Activated CD8-positive, alpha-beta T cell treated with anti-CD3 and anti-CD28 coated beads, Interleukin-2, amount 10 ng/mL, durations not matched to agents 7 days and 5 days (primary cell): ENCODE measurements at regions not wholly inside any gene's neighbourhood (a gene's known extent, or its start where the extent isn't known, plus 50 kb on each side); places are given as distances from the start of the nearest gene placed in this dataset.

ENCODE experiments used
- ATAC-seq: fragments of 150-1000 bp; cut with Tn5 transposase; one replicate; pipeline ENCODE4 v1.10.0; 2021; ENCODE audit warnings: moderate library complexity
- CTCF ChIA-PET: fragments of 350-600 bp; sonication (Branson Sonifier 250); formaldehyde crosslinking; loops from one replicate; lab custom pipeline; 2021; ENCODE audit warnings: antibody characterized with exemption; lab: Charles Lee
- POLR2A ChIA-PET: fragments of 350-600 bp; sonication (Branson Sonifier 250); formaldehyde crosslinking; loops from one replicate; lab custom pipeline; 2021; ENCODE audit warnings: antibody characterized with exemption; lab: Charles Lee
- DNase-seq: peaks from one replicate; pipeline ENCODE4 v3.0.0-alpha.2; 2020
- H3K27ac Mint-ChIP-seq: one replicate; pipeline ENCODE4 v1.8.0; 2021; ENCODE audit warnings: mild to moderate bottlenecking, mixed read lengths
- H3K27me3 Mint-ChIP-seq: one replicate; pipeline ENCODE4 v1.8.0; 2021; ENCODE audit warnings: low read depth, mixed read lengths
- H3K36me3 Mint-ChIP-seq: one replicate; pipeline ENCODE4 v1.8.0; 2021; ENCODE audit warnings: low read depth, mixed read lengths
- H3K4me1 Mint-ChIP-seq: one replicate; pipeline ENCODE4 v1.8.0; 2021; ENCODE audit warnings: low read depth, mixed read lengths
- H3K4me3 Mint-ChIP-seq: one replicate; pipeline ENCODE4 v1.8.0; 2021; ENCODE audit warnings: mild to moderate bottlenecking, mixed read lengths
- H3K9me3 Mint-ChIP-seq: one replicate; pipeline ENCODE4 v1.8.0; 2022; ENCODE audit warnings: mixed read lengths; ENCODE audit not compliant: insufficient read depth

DNA sequence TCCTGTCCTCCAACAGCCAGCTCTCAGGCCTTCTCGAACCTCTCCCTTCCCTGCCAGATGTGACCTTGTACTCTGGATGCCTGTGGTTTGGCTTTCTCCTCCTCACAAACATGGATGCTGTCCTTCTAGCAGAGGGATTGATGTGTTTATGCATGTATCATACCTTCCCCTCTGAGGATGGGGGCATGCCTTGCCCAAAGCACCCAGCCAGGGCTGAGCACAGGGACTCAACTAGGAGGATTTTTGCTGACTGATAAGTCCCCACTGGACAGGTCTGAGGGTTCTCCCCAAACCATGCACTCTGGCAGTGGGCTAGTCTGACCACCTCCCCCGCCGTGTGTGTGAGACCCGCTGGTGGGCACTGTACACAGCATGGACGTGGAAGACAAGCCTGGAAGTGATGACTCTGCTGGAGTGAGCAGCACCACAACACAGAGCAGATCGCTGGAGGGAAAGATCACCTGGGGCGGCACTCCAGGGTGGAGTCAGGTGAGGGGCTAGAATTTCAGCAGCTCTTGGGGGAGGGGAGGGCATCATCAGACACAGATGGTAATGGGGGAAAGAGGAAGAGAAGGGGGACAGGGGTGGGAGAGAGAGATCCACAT, 360.3 kb upstream of the ZNF507 start:
- no peaks in the 10 kb centered on the region for H3K9me3 Mint-ChIP-seq
- H3K4me1 Mint-ChIP-seq, result no peaks in the 10 kb centered on the region
- ChIA-PET CTCF (no interaction called here), POLR2A (no interaction called here)
- no peak overlapping the region for H3K27ac Mint-ChIP-seq
- ATAC-seq (no peak), DNase-seq (no peak)
- no peak overlapping the region for H3K4me3 Mint-ChIP-seq
- no peaks in the 10 kb centered on the region for H3K27me3 Mint-ChIP-seq
- no peaks in the 10 kb centered on the region for H3K36me3 Mint-ChIP-seq

- no peak overlapping the region for H3K27ac Mint-ChIP-seq
- H3K4me1 Mint-ChIP-seq, result no peaks in the 10 kb centered on the region
- H3K4me3 Mint-ChIP-seq, result no peak overlapping the region
- H3K36me3 Mint-ChIP-seq, result no peaks in the 10 kb centered on the region
- H3K9me3 Mint-ChIP-seq, result no peaks in the 10 kb centered on the region
- H3K27me3 Mint-ChIP-seq, result no peaks in the 10 kb centered on the region
- ChIA-PET POLR2A (no interaction called here), CTCF (no interaction called here)
- DNase-seq, result no peak
- no peak for ATAC-seq
Observed at GRCh38 chr19:31986951-31987350, 358.5 kb upstream of the ZNF507 start.

- Mint-ChIP-seq H3K4me1 (no peaks in the 10 kb centered on the region), H3K36me3 (no peaks in the 10 kb centered on the region), H3K4me3 (no peak overlapping the region), H3K27me3 (no peaks in the 10 kb centered on the region), H3K9me3 (no peaks in the 10 kb centered on the region), H3K27ac (no peak overlapping the region)
- DNase-seq (no peak), ATAC-seq (no peak)
- ChIA-PET POLR2A (no interaction called here), CTCF (no interaction called here)
Observed at GRCh38 chr19:31988256-31988655, 357.2 kb upstream of the ZNF507 start.

- no peaks in the 10 kb centered on the region for H3K4me1 Mint-ChIP-seq
- DNase-seq (no peak), ATAC-seq (no peak)
- H3K36me3 Mint-ChIP-seq, result no peaks in the 10 kb centered on the region
- no peak overlapping the region for H3K4me3 Mint-ChIP-seq
- ChIA-PET POLR2A (no interaction called here), CTCF (no interaction called here)
- H3K27me3 Mint-ChIP-seq, result no peaks in the 10 kb centered on the region
- H3K9me3 Mint-ChIP-seq, result no peaks in the 10 kb centered on the region
- no peak overlapping the region for H3K27ac Mint-ChIP-seq
Observed at GRCh38 chr19:31991984-31992655, 353.3 kb upstream of the ZNF507 start.

DNA sequence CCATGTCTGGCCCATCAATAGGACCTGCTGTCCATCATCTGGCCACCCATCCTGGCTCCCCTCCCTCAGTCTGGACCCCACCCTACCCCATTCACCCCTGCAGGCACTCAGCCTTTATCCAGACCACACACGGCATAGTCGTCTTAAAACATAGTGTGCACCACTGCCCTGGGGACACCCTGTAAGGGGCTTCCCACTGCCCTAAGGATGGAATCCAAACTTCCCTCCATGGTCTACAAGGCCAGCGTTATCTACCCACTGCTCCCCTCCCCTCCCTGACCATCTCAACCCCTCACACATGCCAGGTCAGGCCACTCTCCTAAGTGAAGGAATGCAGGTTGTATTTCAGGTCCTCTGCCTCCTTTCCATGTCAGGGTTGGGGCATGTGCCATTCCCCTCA, 352.7 kb upstream of the ZNF507 start:
- no peaks in the 10 kb centered on the region for H3K4me1 Mint-ChIP-seq
- no peak overlapping the region for H3K27ac Mint-ChIP-seq
- H3K4me3 Mint-ChIP-seq, result no peak overlapping the region
- POLR2A ChIA-PET, result no interaction called here
- no peaks in the 10 kb centered on the region for H3K27me3 Mint-ChIP-seq
- DNase-seq (no peak), ATAC-seq (no peak)
- CTCF ChIA-PET, result no interaction called here
- H3K36me3 Mint-ChIP-seq, result no peaks in the 10 kb centered on the region
- H3K9me3 Mint-ChIP-seq, result no peaks in the 10 kb centered on the region

- DNase-seq, result no peak
- POLR2A ChIA-PET, result no interaction called here
- H3K27ac Mint-ChIP-seq, result no peak overlapping the region
- H3K36me3 Mint-ChIP-seq, result no peaks in the 10 kb centered on the region
- CTCF ChIA-PET, result no interaction called here
- no peaks in the 10 kb centered on the region for H3K9me3 Mint-ChIP-seq
- no peaks in the 10 kb centered on the region for H3K27me3 Mint-ChIP-seq
- H3K4me1 Mint-ChIP-seq, result no peaks in the 10 kb centered on the region
- no peak overlapping the region for H3K4me3 Mint-ChIP-seq
- no peak for ATAC-seq
Observed at GRCh38 chr19:31995546-31995945, 349.9 kb upstream of the ZNF507 start.

GRCh38 chr19:32010071-32010470, 335.3 kb upstream of the ZNF507 start:
- POLR2A ChIA-PET, result interaction anchor here (0.7 kb wide), 1 partner anchor 70 kb away, joined by 3 read pairs; no protein-coding TSS in a partner anchor
- no peak overlapping the region for H3K4me3 Mint-ChIP-seq
- H3K4me1 Mint-ChIP-seq, result no peaks in the 10 kb centered on the region
- ATAC-seq, result no peak
- no peaks in the 10 kb centered on the region for H3K36me3 Mint-ChIP-seq
- no peak overlapping the region for H3K27ac Mint-ChIP-seq
- CTCF ChIA-PET, result no interaction called here
- H3K9me3 Mint-ChIP-seq, result no peaks in the 10 kb centered on the region
- no peak for DNase-seq
- no peaks in the 10 kb centered on the region for H3K27me3 Mint-ChIP-seq

DNA sequence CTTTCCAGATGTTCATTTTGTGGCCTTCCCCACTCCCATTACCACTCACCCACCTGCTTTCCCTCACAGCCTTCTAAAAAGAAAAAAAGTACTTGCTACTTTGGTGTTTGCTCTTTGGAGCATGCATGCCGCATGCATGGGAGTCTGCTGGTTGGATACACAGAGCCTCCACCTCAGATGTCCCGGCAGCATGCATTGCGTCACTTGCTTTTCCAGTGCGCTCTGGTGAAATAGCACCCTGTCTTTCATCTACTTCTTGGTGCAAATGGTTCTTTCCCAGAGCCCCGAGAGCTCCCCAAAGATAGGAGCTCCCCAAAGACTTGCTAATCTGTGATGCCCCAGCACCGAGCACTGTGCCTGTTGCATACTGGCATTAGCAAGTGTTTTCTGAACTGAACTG, 333.2 kb upstream of the ZNF507 start:
- Mint-ChIP-seq H3K27ac (no peak overlapping the region), H3K36me3 (no peaks in the 10 kb centered on the region), H3K4me3 (no peak overlapping the region), H3K4me1 (no peaks in the 10 kb centered on the region), H3K9me3 (no peaks in the 10 kb centered on the region), H3K27me3 (no peaks in the 10 kb centered on the region)
- DNase-seq, result no peak
- ATAC-seq, result no peak
- POLR2A ChIA-PET, result no interaction called here
- CTCF ChIA-PET, result no interaction called here

DNA sequence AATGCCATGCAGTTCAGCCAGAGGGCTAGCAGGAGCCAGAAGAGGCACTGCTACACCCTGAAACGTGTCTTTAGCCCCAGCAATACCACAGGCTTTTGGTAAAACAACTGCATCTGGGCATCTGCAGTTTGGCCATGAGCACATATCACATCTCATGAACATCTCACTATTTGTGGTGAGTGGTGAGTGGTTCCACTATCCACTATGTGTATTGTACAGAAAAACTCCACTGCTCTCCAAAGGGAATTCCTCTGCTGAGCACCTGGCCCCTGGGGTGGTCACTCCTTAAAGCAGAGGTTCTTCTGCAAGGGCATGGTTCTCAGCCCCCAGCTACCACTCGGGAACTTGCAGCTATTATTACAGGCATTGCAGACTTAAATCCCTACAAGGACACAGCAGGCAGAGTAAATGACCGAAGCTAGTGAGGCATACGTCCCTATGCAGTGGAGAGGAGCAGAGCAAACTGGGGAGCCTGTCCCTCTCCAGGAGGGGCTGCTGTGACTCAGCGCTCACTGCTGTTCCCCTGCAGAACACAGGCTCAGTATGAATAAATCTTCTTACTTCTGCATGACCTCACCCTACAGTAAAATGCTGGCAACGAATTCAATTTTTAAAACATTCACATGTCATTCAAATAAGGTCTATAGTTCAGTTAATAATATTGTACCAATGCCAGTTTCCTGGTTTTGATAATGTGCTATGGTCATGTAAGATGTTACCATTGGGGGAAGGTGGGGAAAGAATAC, 332.4 kb upstream of the ZNF507 start:
- ChIA-PET POLR2A (no interaction called here), CTCF (no interaction called here)
- Mint-ChIP-seq H3K4me3 (no peak overlapping the region), H3K4me1 (no peaks in the 10 kb centered on the region), H3K27me3 (no peaks in the 10 kb centered on the region), H3K27ac (no peak overlapping the region), H3K9me3 (no peaks in the 10 kb centered on the region), H3K36me3 (no peaks in the 10 kb centered on the region)
- DNase-seq (no peak), ATAC-seq (no peak)

DNA sequence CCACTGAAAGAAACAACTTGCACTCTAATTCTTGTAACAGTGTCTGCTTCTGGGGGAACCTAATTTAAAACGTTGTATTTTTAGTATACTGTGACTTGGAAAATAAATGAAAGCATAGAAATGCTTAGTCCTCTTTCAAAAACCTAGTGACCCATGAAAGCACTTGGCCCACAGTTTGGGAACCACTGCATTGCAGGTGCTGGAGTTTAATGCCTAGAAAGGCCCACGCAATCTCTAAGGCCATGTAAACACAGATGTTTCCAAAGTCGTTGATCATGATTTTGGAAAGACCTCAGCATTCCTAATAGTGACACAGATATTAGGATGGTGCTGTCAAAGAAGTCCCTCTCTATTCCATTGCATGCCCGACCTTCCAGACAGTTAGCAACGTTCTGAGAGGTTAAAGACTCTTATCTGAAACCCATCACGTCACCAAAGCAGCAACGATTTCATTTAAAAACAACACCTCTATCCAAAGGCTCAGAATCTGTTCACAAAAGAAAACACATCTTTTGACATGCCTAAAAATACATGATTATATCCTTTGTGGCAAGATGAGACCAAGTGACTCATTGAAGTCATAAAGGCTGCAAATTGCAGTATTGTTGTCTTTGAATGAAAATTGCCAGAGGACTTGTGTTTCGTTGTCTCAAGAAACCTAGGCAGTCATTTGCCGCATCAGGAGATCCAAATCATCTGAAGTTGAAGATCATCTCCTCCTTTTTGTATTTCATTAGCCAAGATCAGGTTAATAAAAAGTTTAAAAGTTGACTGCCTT, 328.0 kb upstream of the ZNF507 start:
- no peak for ATAC-seq
- DNase-seq, result no peak
- ChIA-PET POLR2A (no interaction called here), CTCF (no interaction called here)
- H3K4me3 Mint-ChIP-seq, result no peak overlapping the region
- H3K27me3 Mint-ChIP-seq, result no peaks in the 10 kb centered on the region
- no peaks in the 10 kb centered on the region for H3K9me3 Mint-ChIP-seq
- H3K4me1 Mint-ChIP-seq, result no peaks in the 10 kb centered on the region
- no peaks in the 10 kb centered on the region for H3K36me3 Mint-ChIP-seq
- no peak overlapping the region for H3K27ac Mint-ChIP-seq

DNA sequence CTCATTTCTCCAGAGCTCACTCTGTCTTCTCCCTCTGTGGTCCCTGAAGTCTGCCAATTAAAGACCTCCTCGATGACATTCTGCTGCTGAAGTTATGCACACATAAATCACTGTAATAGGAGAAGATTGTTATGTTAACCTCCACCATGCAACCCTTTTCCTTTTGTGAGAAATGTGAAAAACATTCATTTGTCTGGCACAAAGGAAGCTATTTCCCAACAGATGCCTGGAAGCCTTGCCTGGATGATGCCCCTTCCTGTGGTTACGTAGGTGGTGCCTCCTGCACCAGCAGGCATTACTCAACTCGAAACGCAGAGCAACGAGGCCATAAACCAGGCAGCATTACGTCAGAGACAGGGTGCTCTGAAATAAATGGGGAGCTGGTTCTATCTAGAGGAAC, 327.4 kb upstream of the ZNF507 start:
- H3K27me3 Mint-ChIP-seq, result no peaks in the 10 kb centered on the region
- ChIA-PET POLR2A (no interaction called here), CTCF (no interaction called here)
- no peak overlapping the region for H3K27ac Mint-ChIP-seq
- H3K9me3 Mint-ChIP-seq, result peaks cover 4% of the 10 kb centered on the region
- ATAC-seq (no peak), DNase-seq (no peak)
- H3K4me1 Mint-ChIP-seq, result no peaks in the 10 kb centered on the region
- no peak overlapping the region for H3K4me3 Mint-ChIP-seq
- H3K36me3 Mint-ChIP-seq, result no peaks in the 10 kb centered on the region

- CTCF ChIA-PET, result no interaction called here
- DNase-seq (no peak), ATAC-seq (no peak)
- peaks cover 6% of the 10 kb centered on the region for H3K9me3 Mint-ChIP-seq
- H3K4me1 Mint-ChIP-seq, result no peaks in the 10 kb centered on the region
- no peak overlapping the region for H3K27ac Mint-ChIP-seq
- no peak overlapping the region for H3K4me3 Mint-ChIP-seq
- no peaks in the 10 kb centered on the region for H3K36me3 Mint-ChIP-seq
- no peaks in the 10 kb centered on the region for H3K27me3 Mint-ChIP-seq
- POLR2A ChIA-PET, result no interaction called here
Observed at GRCh38 chr19:32020538-32020937, 324.9 kb upstream of the ZNF507 start.
